ENCODE measurements at regions not wholly inside any gene's neighbourhood (a gene's known extent, or its start where the extent isn't known, plus 50 kb on each side); places are given as distances from the start of the nearest gene placed in this dataset.

DNA sequence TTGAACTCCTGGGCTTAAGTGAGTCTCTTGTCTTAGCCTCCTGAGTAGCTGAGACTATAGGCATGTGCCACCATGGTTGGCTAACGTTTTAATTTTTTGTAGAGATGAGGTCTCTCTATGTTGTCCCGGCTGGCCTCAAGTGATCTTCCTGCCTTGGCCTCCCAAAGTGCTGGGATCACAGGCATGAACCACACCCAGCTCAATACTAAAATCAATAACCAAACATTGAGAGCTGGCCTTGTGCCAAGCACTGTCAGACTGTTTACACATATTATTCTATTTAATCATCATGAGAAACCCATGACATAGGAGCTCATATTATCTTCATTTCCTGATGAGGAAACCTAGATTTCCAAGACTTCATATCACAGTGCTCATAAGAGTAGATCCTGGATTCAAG lies 251.2 kb downstream of the BAMBI start:
- Histone ChIP-seq H3K79me2 (ENCODE audit: insufficient read depth, low read length) (no peaks in the 10 kb centered on the region), H4K20me1 (ENCODE audit: insufficient read depth, low read length, poor library complexity, severe bottlenecking) (no peaks in the 10 kb centered on the region), H3K9me2 (replicated peaks; ENCODE audit: low read depth, low read length) (no peaks in the 10 kb centered on the region), H3K4me1 (ENCODE audit: insufficient read depth, low read length, poor library complexity, severe bottlenecking) (no peaks in the 10 kb centered on the region), H3K4me3 (ENCODE audit: low read length, poor library complexity, severe bottlenecking) (no peak overlapping the region), H3K27me3 (ENCODE audit: insufficient read depth, low read length, poor library complexity, severe bottlenecking) (no peaks in the 10 kb centered on the region), H2AFZ (ENCODE audit: low read length) (no peak overlapping the region), H3K9ac (ENCODE audit: low read depth, low read length, poor library complexity, severe bottlenecking) (no peak overlapping the region), H3K9me3 (ENCODE audit: insufficient read depth, low read depth, low read length) (0 out of 2 replicates have a peak, but pooled peaks cover 4% of the 10 kb centered on the region), H3F3A (ENCODE audit: low read depth) (no peaks in the 10 kb centered on the region), H3K36me3 (ENCODE audit: insufficient read depth, low read length) (no peaks in the 10 kb centered on the region), H3K4me2 (ENCODE audit: low read depth, low read length, poor library complexity, severe bottlenecking) (no peak overlapping the region)
- no peak for TF ChIP-seq EZH2phosphoT487 (IDR thresholded peaks at IDR 0.05; ENCODE audit: borderline replicate concordance)
- TF ChIP-seq, protein P1, sequence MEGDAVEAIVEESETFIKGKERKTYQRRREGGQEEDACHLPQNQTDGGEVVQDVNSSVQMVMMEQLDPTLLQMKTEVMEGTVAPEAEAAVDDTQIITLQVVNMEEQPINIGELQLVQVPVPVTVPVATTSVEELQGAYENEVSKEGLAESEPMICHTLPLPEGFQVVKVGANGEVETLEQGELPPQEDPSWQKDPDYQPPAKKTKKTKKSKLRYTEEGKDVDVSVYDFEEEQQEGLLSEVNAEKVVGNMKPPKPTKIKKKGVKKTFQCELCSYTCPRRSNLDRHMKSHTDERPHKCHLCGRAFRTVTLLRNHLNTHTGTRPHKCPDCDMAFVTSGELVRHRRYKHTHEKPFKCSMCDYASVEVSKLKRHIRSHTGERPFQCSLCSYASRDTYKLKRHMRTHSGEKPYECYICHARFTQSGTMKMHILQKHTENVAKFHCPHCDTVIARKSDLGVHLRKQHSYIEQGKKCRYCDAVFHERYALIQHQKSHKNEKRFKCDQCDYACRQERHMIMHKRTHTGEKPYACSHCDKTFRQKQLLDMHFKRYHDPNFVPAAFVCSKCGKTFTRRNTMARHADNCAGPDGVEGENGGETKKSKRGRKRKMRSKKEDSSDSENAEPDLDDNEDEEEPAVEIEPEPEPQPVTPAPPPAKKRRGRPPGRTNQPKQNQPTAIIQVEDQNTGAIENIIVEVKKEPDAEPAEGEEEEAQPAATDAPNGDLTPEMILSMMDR (conservative IDR thresholded peaks at IDR 0.05; ENCODE audit: low read length), result no peak

DNA sequence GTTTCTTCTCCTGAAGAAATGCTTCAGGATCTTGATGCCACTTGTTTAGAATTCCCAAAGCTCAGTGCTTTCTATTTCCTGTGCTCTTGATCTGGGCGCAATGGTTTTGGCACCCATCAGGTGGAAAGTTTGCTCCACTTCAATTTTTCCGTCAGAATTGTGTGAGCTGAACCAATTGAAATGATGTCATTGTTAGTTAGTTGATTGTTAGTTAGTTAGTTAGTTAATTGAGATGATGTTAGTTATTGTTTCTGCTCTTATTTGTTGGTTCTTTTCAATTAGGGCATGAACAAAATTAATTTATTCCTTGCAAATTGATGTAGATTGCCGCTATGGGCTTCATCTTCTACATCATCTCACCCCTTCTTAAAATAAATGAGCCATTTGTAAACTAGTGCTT lies 252.6 kb downstream of the BAMBI start:
- H3K4me1 ChIP-seq (ENCODE audit: insufficient read depth, low read length, poor library complexity, severe bottlenecking), result no peaks in the 10 kb centered on the region
- H3F3A ChIP-seq (ENCODE audit: low read depth), result no peaks in the 10 kb centered on the region
- no peak overlapping the region for H3K9ac ChIP-seq (ENCODE audit: low read depth, low read length, poor library complexity, severe bottlenecking)
- no peaks in the 10 kb centered on the region for H4K20me1 ChIP-seq (ENCODE audit: insufficient read depth, low read length, poor library complexity, severe bottlenecking)
- no peaks in the 10 kb centered on the region for H3K9me2 ChIP-seq (replicated peaks; ENCODE audit: low read depth, low read length)
- no peak overlapping the region for H3K4me2 ChIP-seq (ENCODE audit: low read depth, low read length, poor library complexity, severe bottlenecking)
- H2AFZ ChIP-seq (ENCODE audit: low read length), result no peak overlapping the region
- H3K36me3 ChIP-seq (ENCODE audit: insufficient read depth, low read length), result no peaks in the 10 kb centered on the region
- H3K9me3 ChIP-seq (ENCODE audit: insufficient read depth, low read depth, low read length), result 0 out of 2 replicates have a peak, but pooled peaks cover 6% of the 10 kb centered on the region
- no peak overlapping the region for H3K4me3 ChIP-seq (ENCODE audit: low read length, poor library complexity, severe bottlenecking)
- no peaks in the 10 kb centered on the region for H3K79me2 ChIP-seq (ENCODE audit: insufficient read depth, low read length)
- no peak for TF ChIP-seq EZH2phosphoT487 (IDR thresholded peaks at IDR 0.05; ENCODE audit: borderline replicate concordance)
- TF ChIP-seq, protein P1 (conservative IDR thresholded peaks at IDR 0.05; ENCODE audit: low read length), result no peak
- no peaks in the 10 kb centered on the region for H3K27me3 ChIP-seq (ENCODE audit: insufficient read depth, low read length, poor library complexity, severe bottlenecking)

DNA sequence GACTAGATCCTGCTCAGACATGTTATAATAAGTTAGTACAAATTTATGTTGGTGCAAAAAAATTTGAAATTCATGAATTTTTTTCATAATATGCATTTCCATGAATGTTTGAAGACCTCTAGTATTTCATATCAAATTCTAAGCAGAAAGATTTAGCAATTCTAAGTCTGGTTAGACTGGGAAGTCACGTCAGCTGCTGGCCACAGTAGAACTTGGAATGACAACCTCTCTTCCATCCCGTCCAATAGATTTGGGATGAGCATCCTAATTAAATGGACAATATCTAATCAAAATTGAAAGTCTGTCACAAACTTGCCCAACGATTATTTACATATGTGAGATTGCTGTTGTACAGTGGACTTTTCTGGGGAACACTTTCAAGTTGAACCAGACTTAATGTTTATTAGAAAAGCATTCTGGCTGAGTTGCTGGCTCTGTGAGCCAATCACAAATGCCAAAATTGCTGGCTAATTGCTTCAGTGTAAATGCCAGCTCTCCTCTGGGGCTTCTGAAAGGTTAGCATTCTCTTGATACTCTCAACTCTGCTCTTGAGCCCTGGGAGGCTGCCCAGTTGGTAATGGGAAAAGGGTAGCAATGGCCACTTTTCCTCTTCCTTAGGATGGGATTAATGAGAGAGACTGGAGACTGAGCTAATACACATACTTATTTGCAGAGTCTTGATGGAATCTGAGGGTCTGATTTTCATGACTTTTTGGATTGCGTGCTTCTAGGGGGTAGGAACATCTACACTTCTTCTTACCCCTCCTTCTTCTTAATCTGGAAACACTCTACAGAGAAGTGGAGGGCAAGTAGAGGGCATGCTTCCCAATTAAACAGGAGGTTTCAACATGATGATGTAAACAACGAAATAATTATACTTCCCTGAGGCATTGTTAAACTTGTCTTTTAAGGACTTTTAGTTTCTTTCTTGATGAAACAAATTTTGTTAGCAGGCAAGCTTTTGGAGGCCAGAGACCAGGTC lies 253.5 kb downstream of the BAMBI start:
- no peaks in the 10 kb centered on the region for H3K27me3 ChIP-seq (ENCODE audit: insufficient read depth, low read length, poor library complexity, severe bottlenecking)
- H2AFZ ChIP-seq (ENCODE audit: low read length), result no peak overlapping the region
- H3K4me1 ChIP-seq (ENCODE audit: insufficient read depth, low read length, poor library complexity, severe bottlenecking), result no peaks in the 10 kb centered on the region
- H4K20me1 ChIP-seq (ENCODE audit: insufficient read depth, low read length, poor library complexity, severe bottlenecking), result no peaks in the 10 kb centered on the region
- no peak overlapping the region for H3K4me3 ChIP-seq (ENCODE audit: low read length, poor library complexity, severe bottlenecking)
- H3K79me2 ChIP-seq (ENCODE audit: insufficient read depth, low read length), result no peaks in the 10 kb centered on the region
- H3K36me3 ChIP-seq (ENCODE audit: insufficient read depth, low read length), result no peaks in the 10 kb centered on the region
- no peaks in the 10 kb centered on the region for H3F3A ChIP-seq (ENCODE audit: low read depth)
- 0 out of 2 replicates have a peak, but pooled peaks cover 6% of the 10 kb centered on the region for H3K9me3 ChIP-seq (ENCODE audit: insufficient read depth, low read depth, low read length)
- H3K9me2 ChIP-seq (replicated peaks; ENCODE audit: low read depth, low read length), result no peaks in the 10 kb centered on the region
- TF ChIP-seq EZH2phosphoT487 (IDR thresholded peaks at IDR 0.05; ENCODE audit: borderline replicate concordance), result no peak
- TF ChIP-seq, protein P1 (conservative IDR thresholded peaks at IDR 0.05; ENCODE audit: low read length), result no peak
- no peak overlapping the region for H3K9ac ChIP-seq (ENCODE audit: low read depth, low read length, poor library complexity, severe bottlenecking)
- H3K4me2 ChIP-seq (ENCODE audit: low read depth, low read length, poor library complexity, severe bottlenecking), result no peak overlapping the region

Data from Loucy (cell line).